Lung (tissue), 11 donors: ENCODE measurements at regions not wholly inside any gene's neighbourhood (a gene's known extent, or its start where the extent isn't known, plus 50 kb on each side); places are given as distances from the start of the nearest gene placed in this dataset.
"Not testable (repeated sequence)": the region's sequence is repeated elsewhere in the genome, so short reads cannot be mapped to it uniquely, and the experiment has no call there.

ENCODE experiments used
- ATAC-seq: fragments of 200-7000 bp; cut with Tn5 transposase; one replicate; pipeline ENCODE4 v1.9.1; 2020; ENCODE audit warnings: moderate number of reproducible peaks; ENCODE audit not compliant: insufficient read depth, low FRiP score
- DNase-seq, 3 donors: peaks; one replicate each; pipeline ENCODE4 v3.0.0-alpha.2; 2013 to 2017
- H3K27ac ChIP-seq, 2 donors: one replicate each; pipeline ENCODE4 v1.5.1; 2013; ENCODE audit warnings: mild to moderate bottlenecking in 2 of 2, moderate library complexity in 2 of 2, control low read depth in 1 of 2, inconsistent platforms in 1 of 2, low read depth in 1 of 2, low read length in 1 of 2
- H3K27me3 ChIP-seq, 3 donors: one replicate each; pipeline ENCODE4 v1.5.1; 2013; ENCODE audit warnings: low read length in 2 of 3; ENCODE audit not compliant: control insufficient read depth in 3 of 3, insufficient read depth in 3 of 3
- H3K36me3 ChIP-seq, 4 donors: one replicate each; pipeline ENCODE4 v1.5.1; 2013; ENCODE audit warnings: low read length in 4 of 4, mild to moderate bottlenecking in 1 of 4, moderate library complexity in 1 of 4; ENCODE audit not compliant: control insufficient read depth in 4 of 4, insufficient read depth in 4 of 4
- H3K4me1 ChIP-seq, 5 donors: one replicate each; pipeline ENCODE4 v1.5.1; 2013; ENCODE audit warnings: low read length in 5 of 5, mild to moderate bottlenecking in 2 of 5, moderate library complexity in 1 of 5; ENCODE audit not compliant: control insufficient read depth in 5 of 5, insufficient read depth in 5 of 5
- H3K4me3 ChIP-seq: one replicate; pipeline ENCODE4 v1.5.1; 2013; ENCODE audit warnings: mild to moderate bottlenecking, control low read depth, moderate library complexity
- H3K9ac ChIP-seq, 2 donors: one replicate each; pipeline ENCODE4 v1.5.1; 2013; ENCODE audit warnings: low read length in 2 of 2, control low read depth in 1 of 2; ENCODE audit not compliant: insufficient read depth in 1 of 2
- H3K9me3 ChIP-seq, 4 donors: one replicate each; pipeline ENCODE4 v1.5.1; 2013; ENCODE audit warnings: low read length in 3 of 4, mild to moderate bottlenecking in 1 of 4, moderate library complexity in 1 of 4; ENCODE audit not compliant: control insufficient read depth in 4 of 4, insufficient read depth in 3 of 4
- CTCF ChIP-seq: IDR thresholded peaks from 2 replicates; pipeline ENCODE4 v1.5.1; 2012; ENCODE audit warnings: mild to moderate bottlenecking; ENCODE audit errors: control extremely low read depth, extremely low read depth
- WGBS, 2 donors: extraction: QIAGEN DNeasy Blood & Tissue Kit; methylation state at CpG; one replicate each; pipeline ENCODE4 v1.1.7; 2013; 5-methylcytosine and 5-hydroxymethylcytosine counted together
- donor health status: control.
- donor health status: control.
- donor health status: Bipolar disorder and iron deficiency.
- donor health status: healthy.
- donor health status: DM: yes; HTN: yes; CAD: no.

- no peak for ATAC-seq
- no peaks in the 10 kb centered on the region for H3K27me3 ChIP-seq
- peaks cover 0 to 4% (median 0%) of the 10 kb centered on the region in 5 donors for H3K4me1 ChIP-seq
- TF ChIP-seq CTCF: no peak
- H3K9me3 ChIP-seq: no peaks in the 10 kb centered on the region
- no peak overlapping the region for H3K4me3 ChIP-seq
- no peaks in the 10 kb centered on the region for H3K36me3 ChIP-seq
- WGBS, 2 donors: 71 to 91% methylated on average over 3 of the region's 3 CpGs
- no peak overlapping the region for H3K27ac ChIP-seq
- no peak overlapping the region for H3K9ac ChIP-seq
- no peak for DNase-seq
Observed at GRCh38 chr13:63455938-63456337, 2040.3 kb upstream of the PCDH20 start.

DNA sequence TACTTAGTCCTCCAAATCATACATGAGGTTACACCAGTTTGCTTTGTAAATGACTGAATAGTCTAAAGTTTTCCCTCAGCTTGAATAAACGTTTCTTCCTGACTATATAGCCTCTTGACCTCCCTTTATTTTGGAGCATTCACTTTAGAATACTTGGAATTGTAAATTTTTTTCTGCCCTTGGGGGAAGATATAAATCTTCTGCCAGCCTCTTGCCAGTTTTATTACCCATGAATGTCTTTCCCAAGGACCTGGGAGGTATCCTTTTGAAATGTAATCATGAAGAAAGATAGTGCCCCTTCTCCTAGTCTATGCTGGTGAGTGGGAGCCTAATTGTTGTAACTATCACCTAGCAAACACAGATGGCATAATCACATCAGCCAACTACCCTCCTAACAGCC lies 2033.9 kb upstream of the PCDH20 start:
- Histone ChIP-seq H3K4me1 (no peaks in the 10 kb centered on the region), H3K9ac (no peak overlapping the region), H3K9me3 (no peaks in the 10 kb centered on the region), H3K4me3 (no peak overlapping the region), H3K27me3 (no peaks in the 10 kb centered on the region), H3K36me3 (no peaks in the 10 kb centered on the region), H3K27ac (no peak overlapping the region)
- WGBS, 2 donors: 11 to 40% methylated on average over 1 of the region's 1 CpG
- ATAC-seq: no peak
- no peak for DNase-seq
- no peak for TF ChIP-seq CTCF

DNA sequence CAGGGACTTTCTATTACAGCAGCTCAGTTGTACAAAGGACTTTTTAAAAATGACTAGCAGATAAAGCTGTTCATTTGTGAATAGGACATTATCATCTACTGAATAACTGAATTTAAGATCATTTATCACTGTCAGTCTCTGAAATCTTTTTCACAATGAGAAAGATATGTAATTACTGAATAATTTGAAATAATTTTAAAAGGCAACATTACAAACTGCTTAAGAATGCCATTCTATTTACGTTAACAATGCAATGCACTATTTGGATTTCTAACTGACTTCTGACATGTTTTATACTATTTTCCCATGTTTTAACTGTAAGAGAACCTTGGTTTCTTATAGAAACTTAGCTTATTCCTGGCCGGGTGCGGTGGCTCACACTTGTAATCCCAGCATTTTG lies 2033.0 kb upstream of the PCDH20 start:
- H3K27ac ChIP-seq: no peak overlapping the region
- ATAC-seq (no peak), DNase-seq (no peak)
- WGBS, 2 donors: 89% methylated on average over 3 of the region's 3 CpGs
- H3K27me3 ChIP-seq: no peaks in the 10 kb centered on the region
- no peak overlapping the region for H3K4me3 ChIP-seq
- H3K9me3 ChIP-seq: no peaks in the 10 kb centered on the region
- no peak overlapping the region for H3K9ac ChIP-seq
- H3K36me3 ChIP-seq: no peaks in the 10 kb centered on the region
- no peak for TF ChIP-seq CTCF
- no peaks in the 10 kb centered on the region for H3K4me1 ChIP-seq

- WGBS, 2 donors: 81 to 85% methylated on average over 6 of the region's 6 CpGs
- Histone ChIP-seq H3K27ac (no peak overlapping the region), H3K4me1 (no peaks in the 10 kb centered on the region), H3K27me3 (no peaks in the 10 kb centered on the region), H3K9ac (no peak overlapping the region), H3K9me3 (no peaks in the 10 kb centered on the region), H3K36me3 (no peaks in the 10 kb centered on the region), H3K4me3 (no peak overlapping the region)
- no peak for DNase-seq
- no peak for TF ChIP-seq CTCF
- ATAC-seq: no peak
Observed at GRCh38 chr13:63446329-63446728, 2030.7 kb upstream of the PCDH20 start.

- not testable (repeated sequence) for H3K4me1 ChIP-seq, H3K36me3 ChIP-seq, DNase-seq, H3K27ac ChIP-seq, ATAC-seq, H3K9me3 ChIP-seq, H3K27me3 ChIP-seq, H3K9ac ChIP-seq, H3K4me3 ChIP-seq
- 80 to 84% methylated on average over 3 of the region's 3 CpGs for WGBS, 2 donors
Observed at GRCh38 chr13:63444225-63444624, 2028.6 kb upstream of the PCDH20 start.
